Lung (tissue), 11 donors: ENCODE measurements at regions not wholly inside any gene's neighbourhood (a gene's known extent, or its start where the extent isn't known, plus 50 kb on each side); places are given as distances from the start of the nearest gene placed in this dataset.
"Not testable (repeated sequence)": the region's sequence is repeated elsewhere in the genome, so short reads cannot be mapped to it uniquely, and the experiment has no call there.

Experiments
- ATAC-seq: fragments of 200-7000 bp; cut with Tn5 transposase; one replicate; pipeline ENCODE4 v1.9.1; 2020; ENCODE audit warnings: moderate number of reproducible peaks; ENCODE audit not compliant: insufficient read depth, low FRiP score
- DNase-seq, 3 donors: peaks; one replicate each; pipeline ENCODE4 v3.0.0-alpha.2; 2013 to 2017
- H3K27ac ChIP-seq, 2 donors: one replicate each; pipeline ENCODE4 v1.5.1; 2013; ENCODE audit warnings: mild to moderate bottlenecking in 2 of 2, moderate library complexity in 2 of 2, control low read depth in 1 of 2, inconsistent platforms in 1 of 2, low read depth in 1 of 2, low read length in 1 of 2
- H3K27me3 ChIP-seq, 3 donors: one replicate each; pipeline ENCODE4 v1.5.1; 2013; ENCODE audit warnings: low read length in 2 of 3; ENCODE audit not compliant: control insufficient read depth in 3 of 3, insufficient read depth in 3 of 3
- H3K36me3 ChIP-seq, 4 donors: one replicate each; pipeline ENCODE4 v1.5.1; 2013; ENCODE audit warnings: low read length in 4 of 4, mild to moderate bottlenecking in 1 of 4, moderate library complexity in 1 of 4; ENCODE audit not compliant: control insufficient read depth in 4 of 4, insufficient read depth in 4 of 4
- H3K4me1 ChIP-seq, 5 donors: one replicate each; pipeline ENCODE4 v1.5.1; 2013; ENCODE audit warnings: low read length in 5 of 5, mild to moderate bottlenecking in 2 of 5, moderate library complexity in 1 of 5; ENCODE audit not compliant: control insufficient read depth in 5 of 5, insufficient read depth in 5 of 5
- H3K4me3 ChIP-seq: one replicate; pipeline ENCODE4 v1.5.1; 2013; ENCODE audit warnings: mild to moderate bottlenecking, control low read depth, moderate library complexity
- H3K9ac ChIP-seq, 2 donors: one replicate each; pipeline ENCODE4 v1.5.1; 2013; ENCODE audit warnings: low read length in 2 of 2, control low read depth in 1 of 2; ENCODE audit not compliant: insufficient read depth in 1 of 2
- H3K9me3 ChIP-seq, 4 donors: one replicate each; pipeline ENCODE4 v1.5.1; 2013; ENCODE audit warnings: low read length in 3 of 4, mild to moderate bottlenecking in 1 of 4, moderate library complexity in 1 of 4; ENCODE audit not compliant: control insufficient read depth in 4 of 4, insufficient read depth in 3 of 4
- WGBS, 2 donors: extraction: QIAGEN DNeasy Blood & Tissue Kit; methylation state at CpG; one replicate each; pipeline ENCODE4 v1.1.7; 2013; 5-methylcytosine and 5-hydroxymethylcytosine counted together
- TF ChIP-seq, protein P1 (sequence below): IDR thresholded peaks from 2 replicates; pipeline ENCODE4 v1.5.1; 2012; ENCODE audit warnings: mild to moderate bottlenecking; ENCODE audit errors: control extremely low read depth, extremely low read depth
- donor health status: control.
- donor health status: control.
- donor health status: Bipolar disorder and iron deficiency.
- donor health status: healthy.
- donor health status: DM: yes; HTN: yes; CAD: no.

DNA sequence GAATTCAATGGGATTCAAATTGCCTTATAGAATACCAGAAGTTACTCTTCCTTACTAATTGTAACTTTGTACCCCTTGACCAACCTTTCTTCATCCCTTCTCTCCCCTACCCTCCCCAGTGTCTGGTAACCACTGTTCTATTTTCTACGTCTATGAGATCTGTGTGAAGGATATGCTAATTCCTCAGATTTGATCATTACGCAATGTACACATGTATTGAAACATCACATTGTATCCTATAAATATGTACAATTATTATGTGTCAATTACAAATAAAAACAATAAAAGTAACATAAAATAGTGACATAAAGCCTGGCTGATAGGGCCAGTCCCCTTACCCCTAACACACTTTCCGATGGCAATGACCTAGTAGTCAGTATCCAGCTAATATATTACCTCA, 95.1 kb upstream of the GRIA3 start:
- no peak overlapping the region for H3K4me3 ChIP-seq
- no peak overlapping the region for H3K27ac ChIP-seq
- H3K4me1 ChIP-seq, result no peaks in the 10 kb centered on the region
- no peaks in the 10 kb centered on the region for H3K9me3 ChIP-seq
- H3K36me3 ChIP-seq, result no peaks in the 10 kb centered on the region
- ATAC-seq (no peak), DNase-seq (no peak)
- 72 to 86% methylated on average over 3 of the region's 3 CpGs for WGBS, 2 donors
- H3K27me3 ChIP-seq, result no peaks in the 10 kb centered on the region
- TF ChIP-seq, protein P1, sequence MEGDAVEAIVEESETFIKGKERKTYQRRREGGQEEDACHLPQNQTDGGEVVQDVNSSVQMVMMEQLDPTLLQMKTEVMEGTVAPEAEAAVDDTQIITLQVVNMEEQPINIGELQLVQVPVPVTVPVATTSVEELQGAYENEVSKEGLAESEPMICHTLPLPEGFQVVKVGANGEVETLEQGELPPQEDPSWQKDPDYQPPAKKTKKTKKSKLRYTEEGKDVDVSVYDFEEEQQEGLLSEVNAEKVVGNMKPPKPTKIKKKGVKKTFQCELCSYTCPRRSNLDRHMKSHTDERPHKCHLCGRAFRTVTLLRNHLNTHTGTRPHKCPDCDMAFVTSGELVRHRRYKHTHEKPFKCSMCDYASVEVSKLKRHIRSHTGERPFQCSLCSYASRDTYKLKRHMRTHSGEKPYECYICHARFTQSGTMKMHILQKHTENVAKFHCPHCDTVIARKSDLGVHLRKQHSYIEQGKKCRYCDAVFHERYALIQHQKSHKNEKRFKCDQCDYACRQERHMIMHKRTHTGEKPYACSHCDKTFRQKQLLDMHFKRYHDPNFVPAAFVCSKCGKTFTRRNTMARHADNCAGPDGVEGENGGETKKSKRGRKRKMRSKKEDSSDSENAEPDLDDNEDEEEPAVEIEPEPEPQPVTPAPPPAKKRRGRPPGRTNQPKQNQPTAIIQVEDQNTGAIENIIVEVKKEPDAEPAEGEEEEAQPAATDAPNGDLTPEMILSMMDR, result no peak
- H3K9ac ChIP-seq, result no peak overlapping the region

DNA sequence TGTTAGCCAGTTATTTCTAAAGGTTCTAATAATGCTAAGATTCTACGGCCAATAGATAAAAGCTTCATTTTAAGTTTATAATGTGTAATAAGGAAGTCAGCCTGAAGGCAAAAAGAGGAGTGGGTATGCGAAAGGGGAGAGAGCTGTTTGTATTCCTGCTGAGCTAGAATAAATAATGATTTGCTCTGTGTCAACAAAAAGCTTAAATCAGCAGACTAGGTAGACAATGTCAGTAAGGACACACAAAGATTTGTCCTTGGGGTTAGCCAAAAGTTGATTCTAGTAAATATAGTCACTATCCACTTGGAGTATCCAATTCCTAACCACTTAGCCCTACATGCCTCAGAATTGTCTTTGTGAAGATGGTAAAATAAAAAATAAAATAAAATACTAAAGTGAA, 90.3 kb upstream of the GRIA3 start:
- no peaks in the 10 kb centered on the region for H3K4me1 ChIP-seq

DNA sequence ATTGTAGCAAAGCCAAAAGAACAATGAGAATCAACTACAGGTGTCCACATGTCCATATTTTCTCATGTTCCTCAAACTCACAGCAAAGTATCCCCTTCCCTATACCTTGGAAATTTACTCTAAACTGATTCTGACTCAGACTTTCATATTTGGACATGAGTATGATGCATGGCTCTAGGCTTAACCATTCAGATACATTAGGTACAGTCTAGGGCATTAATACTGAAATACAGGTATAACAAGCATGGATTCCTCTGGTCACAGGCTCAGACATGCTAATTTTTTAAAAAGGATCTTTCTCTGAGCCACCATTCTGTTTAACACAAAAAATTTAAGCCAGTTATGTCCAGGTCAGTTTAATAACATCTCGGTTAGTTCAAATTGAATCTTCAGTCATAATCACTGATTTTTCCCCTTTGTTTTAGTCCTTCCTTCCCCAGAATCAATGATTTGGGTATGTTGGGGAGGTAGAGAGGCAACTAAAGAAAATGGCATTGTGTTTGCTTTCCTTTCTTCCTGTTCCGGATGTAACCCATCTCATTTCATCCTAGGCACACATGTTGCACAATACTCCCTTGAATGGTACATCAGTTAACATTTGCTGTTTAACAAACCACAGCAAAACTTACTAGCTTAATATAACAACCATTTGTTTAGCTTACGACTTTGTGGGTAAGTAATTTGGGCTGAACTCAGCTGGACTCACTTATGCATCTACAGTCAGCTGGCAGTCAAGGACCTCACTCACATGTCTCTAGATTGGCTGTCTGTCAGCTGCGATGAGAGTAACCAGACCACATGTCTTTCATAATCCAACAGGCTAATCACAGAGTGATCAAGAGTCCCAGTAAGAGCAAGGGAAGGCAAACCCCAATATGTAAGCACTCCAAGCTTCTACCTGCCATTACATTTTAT, 75.3 kb upstream of the GRIA3 start:
- H3K9me3 ChIP-seq, result no peaks in the 10 kb centered on the region
- H3K27me3 ChIP-seq, result no peaks in the 10 kb centered on the region
- no peak overlapping the region for H3K27ac ChIP-seq
- ATAC-seq (no peak), DNase-seq (no peak)
- no peaks in the 10 kb centered on the region for H3K4me1 ChIP-seq
- H3K4me3 ChIP-seq, result no peak overlapping the region
- no peak overlapping the region for H3K9ac ChIP-seq
- TF ChIP-seq, protein P1, result no peak
- H3K36me3 ChIP-seq, result no peaks in the 10 kb centered on the region
- WGBS, 2 donors, result 75 to 86% methylated on average over 4 of the region's 4 CpGs

More for the DNA sequence above, 90.3 kb upstream of the GRIA3 start:
- H3K27me3 ChIP-seq, result no peaks in the 10 kb centered on the region
- WGBS, 2 donors, result 64 to 68% methylated on average over 2 of the region's 2 CpGs
- peaks cover 0 to 3% (median 1%) of the 10 kb centered on the region in 4 donors for H3K9me3 ChIP-seq
- TF ChIP-seq, protein P1, result no peak
- H3K9ac ChIP-seq, result no peak overlapping the region
- no peak for DNase-seq
- H3K4me3 ChIP-seq, result no peak overlapping the region
- ATAC-seq, result no peak
- no peak overlapping the region for H3K27ac ChIP-seq
- no peaks in the 10 kb centered on the region for H3K36me3 ChIP-seq

DNA sequence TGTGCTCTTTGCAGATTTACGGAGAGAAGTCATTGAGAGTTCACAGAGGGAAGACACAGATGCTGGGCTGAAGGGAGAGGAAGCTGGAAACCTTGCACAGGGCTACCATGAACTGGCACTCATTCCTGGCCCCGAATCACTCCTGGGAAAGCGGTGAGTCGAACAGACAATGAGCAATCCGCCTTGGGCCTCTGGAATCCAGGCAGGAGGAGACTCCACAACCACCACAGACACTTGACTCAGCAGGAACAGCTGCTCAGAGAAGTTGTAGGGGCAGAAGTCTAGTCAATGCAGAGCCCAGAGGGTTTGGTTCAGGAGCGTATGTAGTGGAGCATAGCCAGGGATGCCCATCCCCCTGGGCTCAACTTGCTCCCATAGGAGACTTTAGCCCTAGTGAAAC, 62.8 kb upstream of the GRIA3 start:
- no peak overlapping the region for H3K9ac ChIP-seq
- H3K27ac ChIP-seq, result no peak overlapping the region
- WGBS, 2 donors, result 76 to 85% methylated on average over 6 of the region's 6 CpGs
- DNase-seq, result no peak
- no peaks in the 10 kb centered on the region for H3K36me3 ChIP-seq
- no peaks in the 10 kb centered on the region for H3K27me3 ChIP-seq
- no peak overlapping the region for H3K4me3 ChIP-seq
- no peaks in the 10 kb centered on the region for H3K4me1 ChIP-seq
- ATAC-seq, result no peak
- TF ChIP-seq, protein P1, result no peak
- peaks cover 0 to 7% (median 1%) of the 10 kb centered on the region in 4 donors for H3K9me3 ChIP-seq

DNA sequence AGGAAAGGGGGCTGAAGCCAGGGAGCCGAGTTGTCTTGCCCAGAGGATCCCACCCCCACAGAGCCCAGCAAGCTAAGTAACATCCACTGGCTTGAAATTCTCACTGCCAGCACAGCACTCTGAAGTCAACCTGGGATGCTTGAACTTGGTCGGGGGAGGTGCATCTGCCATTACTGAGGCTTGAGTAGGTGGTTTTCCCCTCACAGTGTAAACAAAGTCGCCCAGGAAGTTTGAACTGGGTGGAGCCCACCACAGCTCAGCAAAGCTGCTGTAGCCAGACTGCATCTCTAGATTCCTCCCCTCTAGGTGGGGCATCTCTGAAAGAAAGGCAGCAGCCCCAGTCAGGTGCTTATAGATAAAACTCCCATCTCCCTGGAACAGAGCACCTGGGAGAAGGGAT, 54.3 kb upstream of the GRIA3 start:
- H3K4me1 ChIP-seq, ATAC-seq, H3K9me3 ChIP-seq, H3K27ac ChIP-seq, H3K4me3 ChIP-seq, H3K36me3 ChIP-seq, DNase-seq, H3K9ac ChIP-seq, H3K27me3 ChIP-seq: not testable (repeated sequence)
- WGBS, 2 donors, result 60 to 77% methylated on average over 3 of the region's 3 CpGs
